Panc1 (cell line): ENCODE measurements at regions not wholly inside any gene's neighbourhood (a gene's known extent, or its start where the extent isn't known, plus 50 kb on each side); places are given as distances from the start of the nearest gene placed in this dataset.

Source experiments
- POLR2AphosphoS5 ChIP-seq: IDR thresholded peaks from 2 replicates; pipeline ENCODE4 v1.6.1; 2012; ENCODE audit warnings: mild to moderate bottlenecking, low read depth, low read length, moderate library complexity
- SIN3A ChIP-seq: IDR thresholded peaks from 2 replicates; pipeline ENCODE4 v1.6.1; 2012; ENCODE audit warnings: low read depth, mild to moderate bottlenecking, low read length, moderate library complexity, borderline replicate concordance; ENCODE audit not compliant: insufficient read depth
- TF ChIP-seq, protein P1 (sequence below): fragments of 450-650 bp; IDR thresholded peaks from 2 replicates; pipeline ENCODE4 v1.5.1; 2017; ENCODE audit warnings: mild to moderate bottlenecking

- TF ChIP-seq, protein P1, sequence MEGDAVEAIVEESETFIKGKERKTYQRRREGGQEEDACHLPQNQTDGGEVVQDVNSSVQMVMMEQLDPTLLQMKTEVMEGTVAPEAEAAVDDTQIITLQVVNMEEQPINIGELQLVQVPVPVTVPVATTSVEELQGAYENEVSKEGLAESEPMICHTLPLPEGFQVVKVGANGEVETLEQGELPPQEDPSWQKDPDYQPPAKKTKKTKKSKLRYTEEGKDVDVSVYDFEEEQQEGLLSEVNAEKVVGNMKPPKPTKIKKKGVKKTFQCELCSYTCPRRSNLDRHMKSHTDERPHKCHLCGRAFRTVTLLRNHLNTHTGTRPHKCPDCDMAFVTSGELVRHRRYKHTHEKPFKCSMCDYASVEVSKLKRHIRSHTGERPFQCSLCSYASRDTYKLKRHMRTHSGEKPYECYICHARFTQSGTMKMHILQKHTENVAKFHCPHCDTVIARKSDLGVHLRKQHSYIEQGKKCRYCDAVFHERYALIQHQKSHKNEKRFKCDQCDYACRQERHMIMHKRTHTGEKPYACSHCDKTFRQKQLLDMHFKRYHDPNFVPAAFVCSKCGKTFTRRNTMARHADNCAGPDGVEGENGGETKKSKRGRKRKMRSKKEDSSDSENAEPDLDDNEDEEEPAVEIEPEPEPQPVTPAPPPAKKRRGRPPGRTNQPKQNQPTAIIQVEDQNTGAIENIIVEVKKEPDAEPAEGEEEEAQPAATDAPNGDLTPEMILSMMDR, result no peak
- no peak for TF ChIP-seq POLR2AphosphoS5
- no peak for TF ChIP-seq SIN3A
Observed at GRCh38 chr5:4572311-4573100, 567.6 kb upstream of the ADAMTS16 start.
